OCI-LY1 (cell line): ENCODE measurements at regions not wholly inside any gene's neighbourhood (a gene's known extent, or its start where the extent isn't known, plus 50 kb on each side); places are given as distances from the start of the nearest gene placed in this dataset.
A peak's percentile ranks its signal among the peaks of the same experiment; 100 is the strongest.
"Not testable (repeated sequence)": the region's sequence is repeated elsewhere in the genome, so short reads cannot be mapped to it uniquely, and the experiment has no call there.

Source experiments
- H2AFZ ChIP-seq: fragments of 200-600 bp; sonication (generic), shearing (Covaris generic); 2 replicates; pipeline ENCODE4 v1.6.0; 2014; ENCODE audit warnings: antibody characterized with exemption, mild to moderate bottlenecking, low read length
- H3F3A ChIP-seq: fragments of 200-600 bp; sonication (generic), shearing (Covaris generic); 2 replicates; pipeline ENCODE4 v1.6.0; 2014; ENCODE audit warnings: mild to moderate bottlenecking, antibody characterized with exemption, low read length, moderate library complexity; ENCODE audit not compliant: insufficient read depth
- H3K27ac ChIP-seq: fragments of 200-600 bp; sonication (generic); 2 replicates; pipeline ENCODE4 v1.5.1; 2014; ENCODE audit warnings: low read length, mixed run types, mild to moderate bottlenecking, low read depth; ENCODE audit not compliant: poor library complexity, severe bottlenecking
- H3K27me3 ChIP-seq: fragments of 200-600 bp; sonication (generic); 2 replicates; pipeline ENCODE4 v1.6.0; 2014; ENCODE audit warnings: antibody characterized with exemption, mild to moderate bottlenecking, low read length, moderate library complexity; ENCODE audit not compliant: insufficient read depth
- H3K36me3 ChIP-seq: fragments of 200-600 bp; sonication (generic); 2 replicates; pipeline ENCODE4 v1.6.1; 2014; ENCODE audit warnings: mild to moderate bottlenecking, antibody characterized with exemption, low read length, moderate library complexity, mixed read lengths; ENCODE audit not compliant: insufficient read depth
- H3K4me1 ChIP-seq: fragments of 200-600 bp; sonication (generic); 2 replicates; pipeline ENCODE4 v1.5.1; 2014; ENCODE audit warnings: mild to moderate bottlenecking, low read length, moderate library complexity; ENCODE audit not compliant: insufficient read depth, severe bottlenecking
- H3K4me2 ChIP-seq: fragments of 200-600 bp; sonication (generic), shearing (Covaris generic); 2 replicates; pipeline ENCODE4 v1.6.1; 2014; ENCODE audit warnings: low read length
- H3K4me3 ChIP-seq: fragments of 200-600 bp; sonication (generic); 2 replicates; pipeline ENCODE4 v1.5.1; 2014; ENCODE audit warnings: low read length, low read depth, mild to moderate bottlenecking, mixed read lengths; ENCODE audit not compliant: poor library complexity, severe bottlenecking
- H3K79me2 ChIP-seq: fragments of 200-600 bp; shearing (Covaris generic); 2 replicates; pipeline ENCODE4 v1.6.1; 2016; ENCODE audit warnings: mixed run types, low read length, mixed read lengths; ENCODE audit not compliant: insufficient read depth
- H3K9ac ChIP-seq: fragments of 200-600 bp; sonication (generic), shearing (Covaris generic); 2 replicates; pipeline ENCODE4 v1.6.1; 2014; ENCODE audit warnings: mild to moderate bottlenecking, low read length, mixed read lengths
- H3K9me2 ChIP-seq: fragments of 200-600 bp; sonication (generic), shearing (Covaris generic); 2 replicates; pipeline ENCODE4 v1.6.1; 2014; ENCODE audit warnings: low read depth, mild to moderate bottlenecking, low read length, mixed read lengths
- H3K9me3 ChIP-seq: fragments of 200-600 bp; shearing (Covaris generic); 2 replicates; pipeline ENCODE4 v1.6.1; 2014; ENCODE audit warnings: low read length, mixed read lengths
- H4K20me1 ChIP-seq: fragments of 200-600 bp; sonication (generic), shearing (Covaris generic); 2 replicates; pipeline ENCODE4 v1.6.0; 2016; ENCODE audit warnings: mild to moderate bottlenecking, low read length; ENCODE audit not compliant: insufficient read depth
- CTCF ChIP-seq: fragments of 200-600 bp; sonication (generic), shearing (Covaris generic); IDR thresholded peaks from 2 replicates; pipeline ENCODE4 v1.5.1; 2017; ENCODE audit warnings: mild to moderate bottlenecking, antibody characterized with exemption, low read length, moderate library complexity, mixed read lengths
- EZH2 ChIP-seq: fragments of 200-600 bp; sonication (generic), shearing (Covaris generic); IDR thresholded peaks from 2 replicates; pipeline ENCODE4 v1.8.0; 2017; ENCODE audit warnings: borderline replicate concordance, mixed run types, mild to moderate bottlenecking, antibody characterized with exemption, low read length, moderate library complexity, mixed read lengths

- not testable (repeated sequence) for H3F3A ChIP-seq, H2AFZ ChIP-seq, H3K27me3 ChIP-seq, H3K9me2 ChIP-seq, H3K36me3 ChIP-seq, H3K9me3 ChIP-seq, H4K20me1 ChIP-seq
- Histone ChIP-seq H3K79me2 (peaks cover 31% of the 10 kb centered on the region), H3K27ac (peak overlapping the region; percentile 22), H3K4me1 (peaks cover 25% of the 10 kb centered on the region), H3K9ac (peak overlapping the region; percentile 35; the same call in 1 of the 2 replicates), H3K4me3 (peak overlapping the region; percentile 90), H3K4me2 (peak overlapping the region; percentile 81)
These were observed 124.8 kb downstream of the GOSR1 start for GRCh38 chr17:30601984-30602383.

GRCh38 chr17:30600830-30601494 is 123.8 kb downstream of the GOSR1 start:
- Histone ChIP-seq H3K27ac (peak overlapping the region; percentile 51), H3K4me1 (peaks cover 25% of the 10 kb centered on the region), H3F3A (no peaks in the 10 kb centered on the region; the same call in 1 of the 2 replicates), H3K27me3 (no peaks in the 10 kb centered on the region), H3K9me2 (no peaks in the 10 kb centered on the region), H2AFZ (no peak overlapping the region), H3K36me3 (no peaks in the 10 kb centered on the region), H3K4me2 (peak overlapping the region; percentile 81), H4K20me1 (no peaks in the 10 kb centered on the region), H3K9ac (peak overlapping the region; percentile 84), H3K79me2 (peaks cover 21% of the 10 kb centered on the region), H3K4me3 (peak overlapping the region; percentile 90), H3K9me3 (no peaks in the 10 kb centered on the region)
- TF ChIP-seq CTCF, result no peak
- TF ChIP-seq EZH2, result no peak

GRCh38 chr17:30600060-30600829 is 123.0 kb downstream of the GOSR1 start:
- Histone ChIP-seq H3K27ac (peak overlapping the region; percentile 63), H3K9me2 (no peaks in the 10 kb centered on the region), H3K27me3 (no peaks in the 10 kb centered on the region), H3K36me3 (no peaks in the 10 kb centered on the region), H3K4me2 (peak overlapping the region; percentile 81), H4K20me1 (no peaks in the 10 kb centered on the region), H3K4me3 (peak overlapping the region; percentile 90), H3K79me2 (peaks cover 18% of the 10 kb centered on the region), H3K4me1 (peaks cover 25% of the 10 kb centered on the region), H3K9ac (peak overlapping the region; percentile 84), H2AFZ (peak overlapping the region; percentile 15; the same call in 1 of the 2 replicates), H3F3A (no peaks in the 10 kb centered on the region; the same call in 1 of the 2 replicates), H3K9me3 (no peaks in the 10 kb centered on the region)
- TF ChIP-seq CTCF (peak; percentile 57), EZH2 (no peak)
